HG03432 (cell line): ENCODE measurements at regions not wholly inside any gene's neighbourhood (a gene's known extent, or its start where the extent isn't known, plus 50 kb on each side); places are given as distances from the start of the nearest gene placed in this dataset.

Source experiments
- ATAC-seq: cut with Tn5 transposase; IDR thresholded peaks from one replicate; pipeline ENCODE4 v1.9.1; 2021; ENCODE audit warnings: mild to moderate bottlenecking, moderate library complexity; ENCODE audit not compliant: unreplicated experiment

- no peak for ATAC-seq
These were observed 144.9 kb downstream of the SH3BGRL2 start for GRCh38 chr6:79776076-79776475.

- no peak for ATAC-seq
These were observed 144.1 kb downstream of the SH3BGRL2 start for GRCh38 chr6:79775222-79775621.

DNA sequence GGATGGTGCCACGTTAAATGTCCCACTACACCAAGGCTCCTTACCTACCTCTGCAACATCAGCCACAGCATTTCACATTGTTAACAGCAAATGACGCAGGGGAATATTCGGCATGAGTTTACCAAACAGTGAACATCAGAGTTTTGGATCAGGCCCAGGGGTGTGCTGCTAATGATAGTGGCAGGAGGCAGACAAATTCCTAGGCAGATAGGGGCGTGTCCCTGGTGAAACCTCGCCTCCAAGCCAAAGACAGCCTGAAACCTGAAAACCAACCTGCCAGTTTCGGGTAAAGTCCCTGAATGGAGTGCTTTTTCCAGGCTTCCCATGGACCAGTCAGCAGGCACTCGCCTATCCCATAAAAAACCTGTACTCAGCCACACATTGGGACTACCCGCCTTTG is 133.6 kb downstream of the SH3BGRL2 start:
- ATAC-seq = no peak

DNA sequence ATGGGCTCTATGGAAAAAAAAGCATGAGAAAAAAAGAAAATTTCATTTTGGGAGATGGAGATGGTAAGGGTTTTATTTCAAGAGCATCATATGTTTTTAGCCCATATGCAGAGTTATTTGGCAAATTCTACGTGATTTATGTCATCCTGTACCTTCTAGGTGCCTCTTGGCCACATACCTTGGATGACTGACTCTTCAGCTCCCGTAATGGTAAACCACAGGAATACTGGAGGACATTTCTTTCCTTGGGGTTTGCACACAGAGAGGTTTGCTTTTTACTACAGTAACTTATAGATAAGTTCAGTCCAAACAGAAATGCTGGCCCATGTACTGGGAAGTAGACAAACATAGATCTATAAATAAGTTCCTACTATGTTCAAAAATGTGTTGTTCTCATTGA is 132.2 kb downstream of the SH3BGRL2 start:
- ATAC-seq = no peak

DNA sequence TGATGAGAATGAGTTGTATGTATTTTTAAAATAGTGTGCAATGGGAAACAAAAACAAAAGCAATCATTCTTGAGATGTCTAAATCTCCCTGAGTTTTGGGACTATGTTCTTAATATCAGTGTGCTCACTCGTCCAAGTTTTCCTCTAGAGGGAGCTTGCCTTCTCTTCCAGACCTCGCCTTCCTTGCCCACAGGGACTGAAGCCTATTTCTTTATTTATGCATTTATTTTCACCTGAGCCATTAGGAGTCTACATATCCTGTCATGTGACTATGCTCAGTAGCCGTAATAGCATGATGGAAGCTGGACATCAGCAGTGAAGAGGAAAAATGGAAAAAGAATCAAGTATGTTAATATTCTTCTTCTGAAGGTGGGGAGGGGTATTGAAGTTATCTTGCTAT is 131.2 kb downstream of the SH3BGRL2 start:
- no peak for ATAC-seq

GRCh38 chr6:79756496-79756895 is 125.4 kb downstream of the SH3BGRL2 start:
- ATAC-seq = no peak

DNA sequence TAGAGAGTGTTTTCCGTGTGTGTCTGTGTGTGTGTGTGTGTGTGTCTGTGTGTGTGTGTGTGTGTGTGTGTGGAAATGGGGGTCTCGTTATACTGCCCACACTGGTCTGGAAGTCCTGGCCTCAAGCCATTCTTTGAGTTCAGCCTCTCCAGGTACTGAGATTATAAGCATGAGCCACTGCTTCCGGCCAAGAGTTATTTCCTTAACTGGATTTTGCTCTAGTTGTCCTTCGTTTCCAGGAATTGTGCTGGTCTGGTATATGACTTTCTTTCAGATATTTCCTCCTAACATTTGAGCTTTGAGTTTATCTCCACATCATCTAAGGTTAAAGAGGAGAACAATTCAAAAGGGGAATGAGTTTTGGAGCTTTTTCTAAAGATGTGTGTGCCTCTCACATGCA is 124.8 kb downstream of the SH3BGRL2 start:
- ATAC-seq = no peak
